ENCODE measurements at regions not wholly inside any gene's neighbourhood (a gene's known extent, or its start where the extent isn't known, plus 50 kb on each side); places are given as distances from the start of the nearest gene placed in this dataset.

- H2BK120ac ChIP-seq (ENCODE audit: low read depth, low read length): no peak overlapping the region
- no peaks in the 10 kb centered on the region for H3K79me1 ChIP-seq (ENCODE audit: low read depth in 1 of 2, low read length in 2 of 2)
- CTCF ChIA-PET: interaction anchor here (1.3 kb wide), 1 partner anchor 20 kb away, joined by 3 read pairs; no protein-coding TSS in a partner anchor
- H3K18ac ChIP-seq (ENCODE audit: low read depth, low read length): no peak overlapping the region
- H3K4ac ChIP-seq (ENCODE audit: low read depth, low read length): no peak overlapping the region
- 100% methylated on average over 1 of the region's 1 CpG; no CpG with 5 or more reads in 1 of the 2 experiments for WGBS, 2 experiments (ENCODE audit: extremely low coverage in 2 of 2, insufficient read length in 1 of 2)
- peaks cover 2% of the 10 kb centered on the region; the same call in 1 of the 2 replicates for H3K27me3 ChIP-seq (ENCODE audit: control insufficient read depth, insufficient read depth, low read length)
- no peak overlapping the region for H3K27ac ChIP-seq (ENCODE audit: insufficient read depth, low read length)
- H4K91ac ChIP-seq (ENCODE audit: insufficient read depth, low read depth, low read length): no peak overlapping the region
- TF ChIP-seq USF2 (IDR thresholded peaks at IDR 0.05; ENCODE audit: low read depth, low read length) (no peak), MXI1 (IDR thresholded peaks at IDR 0.05; ENCODE audit: borderline replicate concordance, low read depth, low read length) (no peak), FOS (IDR thresholded peaks at IDR 0.05; ENCODE audit: low read depth, low read length) (no peak), MAFK (IDR thresholded peaks at IDR 0.05; ENCODE audit: low read depth, low read length) (no peak), CEBPB (IDR thresholded peaks at IDR 0.05; ENCODE audit: low read depth, low read length) (no peak), RFX5 (IDR thresholded peaks at IDR 0.05; ENCODE audit: low read depth, low read length) (no peak), ELK1 (IDR thresholded peaks at IDR 0.05; ENCODE audit: borderline replicate concordance, low read depth, low read length) (no peak), RCOR1 (IDR thresholded peaks at IDR 0.05; ENCODE audit: insufficient replicate concordance, low read length) (no peak), NFE2L2 (IDR thresholded peaks at IDR 0.05; ENCODE audit: low read depth, low read length) (no peak), BHLHE40 (IDR thresholded peaks at IDR 0.05; ENCODE audit: low read depth, low read length) (no peak), MAZ (IDR thresholded peaks at IDR 0.05; ENCODE audit: borderline replicate concordance, low read depth, low read length) (no peak), CHD1 (IDR thresholded peaks at IDR 0.05; ENCODE audit: low read depth, low read length) (no peak), SMC3 (IDR thresholded peaks at IDR 0.05; ENCODE audit: low read depth, low read length) (no peak), POLR2A (IDR thresholded peaks at IDR 0.05; ENCODE audit: low read depth, low read length) (no peak), CTCF (conservative IDR thresholded peaks at IDR 0.05; ENCODE audit: low read depth, low read length) (no peak), RAD21 (IDR thresholded peaks at IDR 0.05; ENCODE audit: low read length) (no peak)
- H4K5ac ChIP-seq (ENCODE audit: low read depth, low read length): no peak overlapping the region
- H3K14ac ChIP-seq (replicated peaks; ENCODE audit: low read depth, low read length): no peak overlapping the region
- no peaks in the 10 kb centered on the region for H4K20me1 ChIP-seq (ENCODE audit: insufficient read depth, low read length)
- ATAC-seq (ENCODE audit: low read depth) (no peak), DNase-seq (no peak)
- no peak overlapping the region for H4K8ac ChIP-seq (ENCODE audit: low read depth in 2 of 2, low read length in 2 of 2)
- intact Hi-C loops (cut with micrococcal nuclease) (no loop called here), dilution Hi-C loops (cut with HindIII; ENCODE audit: low sequenced_read_pairs, unreplicated experiment) (no loop called here), in situ Hi-C loops (cut with MboI; ENCODE audit: low sequenced_read_pairs) (no loop called here)
- no peak overlapping the region for H3K23ac ChIP-seq (ENCODE audit: low read depth, low read length)
- H2AK5ac ChIP-seq (ENCODE audit: low read depth, low read length): no peak overlapping the region
- no peak overlapping the region for H3K4me3 ChIP-seq (ENCODE audit: insufficient read depth, low read depth, low read length)
- H2BK5ac ChIP-seq (ENCODE audit: low read depth, low read length, poor library complexity, severe bottlenecking): no peak overlapping the region
- BruUV-seq (replicated peaks): no TSS peak
- H3K9ac ChIP-seq (ENCODE audit: low read depth, low read length): no peak overlapping the region
- no peak overlapping the region for H2AFZ ChIP-seq (replicated peaks; ENCODE audit: low read length, poor library complexity)
- no peak overlapping the region for H2AK9ac ChIP-seq (replicated peaks; ENCODE audit: low read depth, low read length, poor library complexity)
- no peaks in the 10 kb centered on the region for H3K36me3 ChIP-seq (ENCODE audit: control insufficient read depth, insufficient read depth, low read length)
- POLR2A ChIA-PET (ENCODE audit: unreplicated experiment): no interaction called here
- no peak overlapping the region for H3K4me2 ChIP-seq (ENCODE audit: low read depth, low read length)
- peaks cover 15% of the 10 kb centered on the region for H3K4me1 ChIP-seq (ENCODE audit: control insufficient read depth, insufficient read depth, low read length)
- H3K9me1 ChIP-seq (ENCODE audit: insufficient read depth, low read length): peaks cover 4% of the 10 kb centered on the region
- no peak overlapping the region for H2BK20ac ChIP-seq (ENCODE audit: low read depth, low read length)
- no peak overlapping the region for H2BK15ac ChIP-seq (ENCODE audit: low read depth, low read length)
- H3K56ac ChIP-seq (ENCODE audit: extremely low read depth, insufficient read depth, low read length): no peak overlapping the region
- H3K9me3 ChIP-seq (ENCODE audit: control insufficient read depth, insufficient read depth, low read length): peaks cover 3% of the 10 kb centered on the region; the same call in 1 of the 2 replicates
Observed at GRCh38 chr3:14268897-14269296, 90.3 kb downstream of the LSM3 start.
